Mesothelial cell of epicardium (in vitro differentiated cells): ENCODE measurements at regions not wholly inside any gene's neighbourhood (a gene's known extent, or its start where the extent isn't known, plus 50 kb on each side); places are given as distances from the start of the nearest gene placed in this dataset.

Experiments
- DNase-seq, 2 experiments: peaks; one replicate each; pipeline ENCODE4 v3.0.0; 2021; ENCODE audit warnings: low spot score in 2 of 2; ENCODE audit not compliant: unreplicated experiment in 2 of 2
- H3K27ac Mint-ChIP-seq: 2 replicates; pipeline ENCODE4 v1.8.0; 2021; ENCODE audit warnings: mixed read lengths
- H3K27me3 Mint-ChIP-seq: 2 replicates; pipeline ENCODE4 v1.8.0; 2021; ENCODE audit warnings: low read depth, mixed read lengths
- H3K36me3 Mint-ChIP-seq: 2 replicates; pipeline ENCODE4 v1.8.0; 2021; ENCODE audit warnings: mixed read lengths
- H3K4me1 Mint-ChIP-seq: 2 replicates; pipeline ENCODE4 v1.8.0; 2021; ENCODE audit warnings: mixed read lengths
- H3K4me3 Mint-ChIP-seq: 2 replicates; pipeline ENCODE4 v1.8.0; 2021; ENCODE audit warnings: mild to moderate bottlenecking, moderate library complexity, mixed read lengths
- H3K9me3 Mint-ChIP-seq: 2 replicates; pipeline ENCODE4 v1.8.0; 2021; ENCODE audit warnings: mixed read lengths
- TF ChIP-seq, protein P1 (sequence below): fragments of 200-600 bp; sonication (generic); IDR thresholded peaks from one replicate; pipeline ENCODE4 v1.5.0; 2021; ENCODE audit warnings: antibody characterized with exemption; ENCODE audit not compliant: unreplicated experiment

DNA sequence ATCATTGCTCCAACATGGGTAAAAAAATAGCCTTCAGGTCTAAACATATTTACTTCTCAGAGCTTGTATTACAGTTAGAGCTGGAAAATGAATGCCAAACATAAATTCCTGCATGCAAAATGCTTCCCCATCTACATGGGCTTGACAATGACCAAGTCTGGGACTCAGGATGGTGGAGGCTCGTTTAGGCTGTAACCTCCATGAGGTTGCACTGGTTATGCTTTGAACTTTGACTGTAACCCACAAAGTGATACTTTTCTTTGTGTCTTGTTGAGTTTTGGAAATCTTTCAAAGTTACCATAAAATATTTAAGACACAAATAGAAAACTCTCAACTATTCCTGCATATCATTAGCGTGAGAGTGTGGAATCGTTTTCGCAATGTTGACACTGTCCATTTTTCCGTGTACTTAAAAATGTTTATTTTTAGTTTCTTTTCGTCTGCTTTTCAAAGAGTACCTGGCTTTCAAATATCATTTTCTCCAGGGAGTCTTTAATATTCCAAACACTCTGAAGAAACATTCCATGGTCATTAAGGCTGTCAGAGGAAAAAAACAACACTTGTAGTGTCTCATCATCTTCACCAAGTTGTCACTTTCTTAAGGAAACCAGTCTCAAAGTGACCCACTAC, 487.8 kb downstream of the ENC1 start:
- Mint-ChIP-seq H3K4me3 (no peak overlapping the region), H3K9me3 (peaks cover 4% of the 10 kb centered on the region)
- TF ChIP-seq, protein P1, sequence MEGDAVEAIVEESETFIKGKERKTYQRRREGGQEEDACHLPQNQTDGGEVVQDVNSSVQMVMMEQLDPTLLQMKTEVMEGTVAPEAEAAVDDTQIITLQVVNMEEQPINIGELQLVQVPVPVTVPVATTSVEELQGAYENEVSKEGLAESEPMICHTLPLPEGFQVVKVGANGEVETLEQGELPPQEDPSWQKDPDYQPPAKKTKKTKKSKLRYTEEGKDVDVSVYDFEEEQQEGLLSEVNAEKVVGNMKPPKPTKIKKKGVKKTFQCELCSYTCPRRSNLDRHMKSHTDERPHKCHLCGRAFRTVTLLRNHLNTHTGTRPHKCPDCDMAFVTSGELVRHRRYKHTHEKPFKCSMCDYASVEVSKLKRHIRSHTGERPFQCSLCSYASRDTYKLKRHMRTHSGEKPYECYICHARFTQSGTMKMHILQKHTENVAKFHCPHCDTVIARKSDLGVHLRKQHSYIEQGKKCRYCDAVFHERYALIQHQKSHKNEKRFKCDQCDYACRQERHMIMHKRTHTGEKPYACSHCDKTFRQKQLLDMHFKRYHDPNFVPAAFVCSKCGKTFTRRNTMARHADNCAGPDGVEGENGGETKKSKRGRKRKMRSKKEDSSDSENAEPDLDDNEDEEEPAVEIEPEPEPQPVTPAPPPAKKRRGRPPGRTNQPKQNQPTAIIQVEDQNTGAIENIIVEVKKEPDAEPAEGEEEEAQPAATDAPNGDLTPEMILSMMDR, result no peak

DNA sequence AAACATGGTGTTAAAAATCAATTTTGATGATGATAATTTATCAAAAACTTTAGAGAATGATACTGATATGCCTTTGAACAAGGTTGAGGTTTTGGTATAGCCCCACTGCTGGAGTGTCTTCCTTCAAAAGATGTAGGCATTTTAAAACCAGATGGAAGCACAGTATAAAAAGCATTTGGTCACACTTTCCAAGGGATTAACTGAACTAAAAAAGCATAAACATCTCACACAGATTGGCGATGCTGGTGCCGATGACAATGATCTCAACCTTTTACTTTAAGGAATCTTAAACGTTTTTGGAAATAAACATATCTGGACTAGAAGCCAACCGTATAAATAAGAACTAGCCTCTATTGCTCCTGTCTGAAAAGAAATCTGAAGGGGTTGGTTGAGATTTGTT, 488.4 kb downstream of the ENC1 start:
- H3K9me3 Mint-ChIP-seq, result peaks cover 4% of the 10 kb centered on the region
- no peaks in the 10 kb centered on the region for H3K36me3 Mint-ChIP-seq
- H3K4me1 Mint-ChIP-seq, result peaks cover 11% of the 10 kb centered on the region
- DNase-seq, result no peak
- H3K27me3 Mint-ChIP-seq, result no peaks in the 10 kb centered on the region
- H3K27ac Mint-ChIP-seq, result no peak overlapping the region
- no peak overlapping the region for H3K4me3 Mint-ChIP-seq
- TF ChIP-seq, protein P1, result no peak

More for the DNA sequence above, 487.8 kb downstream of the ENC1 start:
- Mint-ChIP-seq H3K27me3 (no peaks in the 10 kb centered on the region), H3K4me1 (peaks cover 11% of the 10 kb centered on the region), H3K36me3 (no peaks in the 10 kb centered on the region), H3K27ac (peak overlapping the region; percentile 71)
- no peak for DNase-seq

DNA sequence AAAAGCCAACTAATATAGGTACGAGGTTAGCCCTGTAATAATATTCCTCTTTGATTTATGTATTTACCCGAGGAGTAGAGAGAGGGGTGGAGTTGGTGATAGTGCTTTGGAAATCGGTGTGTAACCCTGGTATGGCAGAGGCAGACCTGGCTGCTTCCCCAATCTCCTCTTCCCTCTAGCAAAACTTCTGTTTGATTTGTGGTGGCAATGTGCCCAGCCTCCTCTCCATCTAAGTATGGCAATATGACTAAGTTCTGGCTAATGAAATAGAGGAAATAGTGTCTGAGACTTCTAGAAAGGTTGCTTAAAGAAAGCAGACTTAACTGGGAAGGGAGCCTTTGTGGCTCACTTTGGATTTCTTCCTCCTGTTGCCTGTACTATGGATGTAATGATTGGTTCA, 491.1 kb downstream of the ENC1 start:
- Mint-ChIP-seq H3K4me1 (peaks cover 14% of the 10 kb centered on the region), H3K4me3 (no peak overlapping the region), H3K27me3 (no peaks in the 10 kb centered on the region), H3K27ac (no peak overlapping the region), H3K9me3 (peaks cover 4% of the 10 kb centered on the region), H3K36me3 (no peaks in the 10 kb centered on the region)
- TF ChIP-seq, protein P1, result no peak
- no peak for DNase-seq

DNA sequence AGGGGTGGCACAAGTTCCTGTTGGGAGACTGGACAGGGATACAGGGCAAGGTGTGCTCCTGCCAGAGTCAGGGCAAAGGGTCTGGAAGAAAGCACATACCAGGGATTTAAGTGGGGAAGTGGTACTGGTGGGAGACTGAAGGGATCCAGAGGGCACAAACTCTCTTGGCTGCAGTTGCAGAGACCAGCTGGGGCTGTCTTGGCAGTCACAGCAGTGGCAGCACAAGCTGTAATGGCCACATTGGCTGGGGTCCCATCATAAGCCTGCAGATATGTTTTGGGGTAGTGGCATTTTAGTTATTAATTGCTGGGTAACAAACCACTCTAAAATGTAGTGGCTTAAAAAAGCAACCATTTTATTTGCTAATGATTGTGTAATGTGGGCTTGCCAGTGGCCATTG, 492.2 kb downstream of the ENC1 start:
- peaks cover 16% of the 10 kb centered on the region for H3K4me1 Mint-ChIP-seq
- H3K9me3 Mint-ChIP-seq, result peaks cover 4% of the 10 kb centered on the region
- no peaks in the 10 kb centered on the region for H3K36me3 Mint-ChIP-seq
- H3K27ac Mint-ChIP-seq, result no peak overlapping the region
- H3K27me3 Mint-ChIP-seq, result no peaks in the 10 kb centered on the region
- H3K4me3 Mint-ChIP-seq, result no peak overlapping the region
- TF ChIP-seq, protein P1, result no peak
- DNase-seq, result no peak

DNA sequence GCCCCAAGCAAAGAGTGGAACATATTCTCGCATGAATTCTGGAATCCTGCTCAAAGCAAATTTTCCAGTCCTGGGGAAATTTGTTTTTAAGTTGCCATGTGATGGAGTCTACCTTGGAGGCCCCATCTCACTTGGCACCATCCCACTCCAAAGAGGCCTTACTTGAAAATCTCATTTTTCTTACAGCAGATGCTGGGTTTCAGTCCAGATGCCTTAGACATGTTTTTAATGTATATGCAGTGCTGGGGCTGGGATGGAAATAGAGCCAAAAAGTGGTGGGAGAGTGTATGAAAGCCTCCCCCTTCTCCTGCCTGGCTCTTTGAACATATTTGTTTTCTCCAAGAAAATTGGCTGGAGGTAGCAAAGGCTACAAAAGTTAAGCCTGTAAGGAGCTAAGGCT, 493.7 kb downstream of the ENC1 start:
- DNase-seq, result no peak
- no peak overlapping the region for H3K27ac Mint-ChIP-seq
- H3K9me3 Mint-ChIP-seq, result peaks cover 7% of the 10 kb centered on the region
- H3K4me1 Mint-ChIP-seq, result peaks cover 11% of the 10 kb centered on the region
- no peaks in the 10 kb centered on the region for H3K27me3 Mint-ChIP-seq
- TF ChIP-seq, protein P1, result no peak
- H3K4me3 Mint-ChIP-seq, result no peak overlapping the region
- H3K36me3 Mint-ChIP-seq, result no peaks in the 10 kb centered on the region

DNA sequence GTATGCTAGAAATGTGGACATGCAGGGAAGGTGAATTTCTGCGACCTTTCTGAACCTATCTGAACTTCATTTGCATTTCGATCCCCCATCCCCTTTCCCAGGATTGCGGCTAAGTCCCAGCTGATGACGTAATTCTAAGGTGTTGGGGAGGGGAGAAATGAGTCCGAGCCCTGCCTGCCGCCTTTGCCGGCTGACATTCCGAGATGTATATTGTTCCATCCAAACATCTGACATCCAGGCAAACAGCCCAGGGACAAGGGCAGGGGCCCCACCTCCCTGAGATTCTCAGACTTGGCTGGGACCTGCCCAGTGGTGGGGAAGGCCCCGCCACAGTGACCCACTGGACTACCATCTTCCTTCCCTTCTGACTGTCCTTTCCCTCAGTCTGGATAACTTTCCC, 494.6 kb downstream of the ENC1 start:
- Mint-ChIP-seq H3K4me1 (peaks cover 11% of the 10 kb centered on the region), H3K27ac (no peak overlapping the region), H3K9me3 (peaks cover 7% of the 10 kb centered on the region), H3K4me3 (no peak overlapping the region), H3K36me3 (no peaks in the 10 kb centered on the region), H3K27me3 (no peaks in the 10 kb centered on the region)
- TF ChIP-seq, protein P1, result no peak
- DNase-seq, result no peak
